NCI-H146 treated with DMSO at 0.1 percent for 48 hours (cell line): ENCODE measurements at regions not wholly inside any gene's neighbourhood (a gene's known extent, or its start where the extent isn't known, plus 50 kb on each side); places are given as distances from the start of the nearest gene placed in this dataset.

Source experiments
- DNase-seq: peaks from one replicate; lab custom pipeline; 2025; ENCODE audit not compliant: unreplicated experiment; lab: John Stamatoyannopoulos, UW

- no peak for DNase-seq
Measured at GRCh38 chr16:80489173-80489572, 51.6 kb upstream of the DYNLRB2 start.

GRCh38 chr16:80488167-80488566, 52.6 kb upstream of the DYNLRB2 start:
- DNase-seq: no peak

DNA sequence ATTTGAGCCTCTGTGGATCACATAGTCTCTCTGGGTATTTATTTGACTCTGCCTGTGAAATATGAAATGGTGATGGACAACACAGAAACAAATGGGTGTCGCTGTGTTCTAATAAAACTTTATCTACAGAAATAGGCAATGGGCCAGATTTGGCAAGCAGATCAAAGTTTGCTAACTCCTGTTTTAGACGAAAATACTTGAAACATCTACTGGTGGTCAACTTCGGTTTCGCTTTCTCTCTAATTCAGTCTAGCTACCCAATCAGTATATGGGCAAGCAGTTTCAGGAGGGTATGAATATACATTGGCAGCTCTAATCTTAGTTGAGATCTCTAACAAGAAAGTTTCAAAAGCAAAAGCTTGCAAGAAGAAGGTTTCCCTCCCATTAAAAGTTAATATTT, 60.1 kb upstream of the DYNLRB2 start:
- DNase-seq: no peak

DNA sequence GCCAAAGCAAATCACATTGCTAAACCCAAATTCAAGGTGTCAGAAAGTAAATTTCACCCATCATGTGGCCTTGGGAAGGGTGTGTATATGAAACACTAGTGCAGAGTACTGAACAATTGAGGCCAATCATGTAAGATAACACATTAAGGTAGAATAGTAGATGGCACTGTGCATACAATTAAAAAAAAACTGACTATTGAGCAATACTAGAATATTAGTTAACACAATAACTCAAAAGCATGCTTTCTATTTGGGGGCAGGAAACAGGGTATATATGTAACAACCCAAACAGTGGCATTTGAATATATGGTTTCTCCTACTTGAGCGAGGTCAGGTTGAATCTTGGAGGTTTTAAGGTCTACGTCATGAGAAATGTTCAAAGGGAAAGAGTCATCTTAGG, 63.0 kb upstream of the DYNLRB2 start:
- no peak for DNase-seq

DNA sequence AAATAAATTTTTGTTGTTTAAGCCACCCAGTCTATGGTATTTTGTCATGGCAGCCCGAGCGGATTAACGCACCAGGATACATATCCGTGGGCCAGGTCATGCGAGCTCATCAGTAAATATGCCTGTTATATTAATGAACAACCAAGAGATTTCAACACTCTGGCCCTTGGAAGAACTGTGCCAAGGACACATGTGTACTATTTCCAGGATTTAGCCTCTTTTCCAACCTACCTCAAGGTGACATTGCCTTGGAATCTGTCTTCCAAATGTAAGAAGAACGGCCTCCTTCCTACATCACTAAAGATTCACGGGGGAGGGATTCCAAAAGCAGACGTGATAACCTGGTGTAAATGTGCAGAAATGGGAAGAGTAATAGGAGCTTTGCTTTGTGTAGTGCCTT, 72.8 kb upstream of the DYNLRB2 start:
- DNase-seq: no peak

DNA sequence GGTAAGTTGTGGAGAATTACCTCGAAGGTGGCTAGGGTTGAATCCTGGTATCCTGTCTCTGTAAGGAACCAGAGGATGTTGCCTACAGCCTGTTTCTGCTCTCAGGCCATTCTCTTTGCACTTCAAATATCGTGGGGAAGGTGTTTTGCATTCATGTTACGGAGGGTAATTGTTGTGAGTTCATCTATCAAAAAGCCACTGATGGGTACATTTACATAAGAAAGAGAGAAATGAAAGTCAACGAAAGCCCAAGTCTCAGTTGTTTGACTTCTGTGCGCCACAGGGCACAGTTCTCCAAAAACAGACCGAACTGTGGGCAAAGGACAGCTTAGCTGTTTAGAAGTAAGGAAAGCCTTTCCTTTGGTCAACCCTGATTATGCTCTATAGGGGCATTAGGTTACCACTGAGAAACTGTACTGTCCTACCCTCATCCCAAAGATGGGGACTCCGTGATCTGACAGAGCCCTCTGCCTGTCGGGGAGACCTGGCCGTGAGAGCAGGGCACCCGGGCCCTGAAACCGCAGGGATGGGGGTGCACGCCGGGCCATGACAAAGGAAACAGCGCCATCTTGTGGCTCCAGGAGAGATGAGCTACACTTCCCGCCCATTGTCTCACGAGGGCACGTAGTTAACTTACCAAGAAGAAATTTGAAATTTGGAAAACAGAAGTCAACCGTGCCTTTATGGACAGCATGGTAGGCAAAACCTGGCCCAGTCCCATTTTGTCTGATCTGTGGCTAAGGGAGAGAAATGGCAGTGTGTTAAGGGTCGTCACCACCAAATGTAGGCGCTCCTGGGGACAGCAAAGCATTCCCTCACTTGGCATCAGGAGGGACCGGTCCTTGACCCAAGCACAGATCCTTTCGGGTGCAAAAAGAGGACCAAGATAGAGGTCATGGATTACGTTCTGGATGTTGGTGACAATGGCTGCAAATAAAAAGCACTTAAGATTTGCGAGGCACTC, 74.5 kb upstream of the DYNLRB2 start:
- DNase-seq: no peak

- no peak for DNase-seq
Measured at GRCh38 chr16:80463751-80464495, 76.9 kb upstream of the DYNLRB2 start.

GRCh38 chr16:80463326-80463725, 77.5 kb upstream of the DYNLRB2 start:
- DNase-seq: no peak

- no peak for DNase-seq
Measured at GRCh38 chr16:80462917-80463316, 77.9 kb upstream of the DYNLRB2 start.

DNA sequence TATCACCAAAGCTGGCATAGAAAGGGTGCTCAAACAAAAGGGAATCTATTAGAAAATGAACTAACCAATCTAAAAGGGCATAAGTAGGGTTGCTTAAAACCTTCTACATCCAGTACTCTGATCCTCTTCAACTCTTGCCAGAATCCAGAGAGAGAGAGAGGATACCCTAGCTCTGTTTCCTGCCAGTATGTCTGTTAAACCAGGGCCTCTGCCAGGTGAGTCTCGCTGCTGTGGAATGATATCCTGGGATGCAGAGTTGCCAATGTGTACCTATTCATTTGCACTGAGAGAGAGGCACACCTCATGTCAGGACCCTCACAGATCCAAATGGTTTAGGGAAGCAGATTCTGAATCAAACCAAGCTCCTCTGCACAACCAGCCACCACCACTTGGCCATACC, 79.8 kb upstream of the DYNLRB2 start:
- DNase-seq: no peak

DNA sequence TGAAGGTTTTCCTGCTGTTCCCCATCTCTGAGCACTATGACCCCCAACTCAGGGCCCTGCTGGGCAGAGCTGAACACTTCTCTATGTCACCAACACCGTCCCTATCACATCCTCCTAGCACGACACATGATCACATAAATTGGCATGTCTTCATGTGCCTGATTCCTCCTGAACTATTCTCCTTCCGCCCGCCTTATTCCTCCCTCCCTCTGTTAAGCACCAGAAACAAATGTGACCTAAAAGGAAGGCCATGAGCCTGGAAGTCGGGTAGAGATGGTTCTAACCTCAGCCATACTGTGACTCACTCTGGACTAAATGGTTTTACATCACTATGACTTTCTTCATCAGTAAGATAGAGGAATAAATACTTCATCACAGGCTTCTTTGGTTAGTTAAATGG, 80.8 kb upstream of the DYNLRB2 start:
- no peak for DNase-seq

DNA sequence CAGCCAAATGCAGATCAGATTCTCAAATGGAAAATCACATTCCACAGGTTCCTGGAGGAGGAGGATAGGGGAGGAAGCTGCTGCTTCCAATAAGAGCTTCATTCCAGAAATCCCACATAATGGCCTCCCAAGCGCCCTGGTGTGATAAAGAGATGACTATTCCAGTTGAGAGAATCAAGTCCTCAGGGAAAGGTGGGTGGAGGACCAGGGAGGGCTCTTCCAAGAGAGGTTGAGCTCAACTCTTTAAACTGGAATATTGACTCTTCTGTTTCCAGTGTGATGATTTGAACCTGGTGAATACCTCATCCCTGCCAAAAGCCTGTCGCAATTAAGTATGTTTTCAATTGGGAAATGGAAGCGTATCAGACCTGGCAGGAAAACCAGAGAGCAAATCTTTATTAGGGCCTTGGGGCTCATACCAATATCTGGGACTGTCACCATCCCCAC, 81.4 kb upstream of the DYNLRB2 start:
- DNase-seq: no peak

DNA sequence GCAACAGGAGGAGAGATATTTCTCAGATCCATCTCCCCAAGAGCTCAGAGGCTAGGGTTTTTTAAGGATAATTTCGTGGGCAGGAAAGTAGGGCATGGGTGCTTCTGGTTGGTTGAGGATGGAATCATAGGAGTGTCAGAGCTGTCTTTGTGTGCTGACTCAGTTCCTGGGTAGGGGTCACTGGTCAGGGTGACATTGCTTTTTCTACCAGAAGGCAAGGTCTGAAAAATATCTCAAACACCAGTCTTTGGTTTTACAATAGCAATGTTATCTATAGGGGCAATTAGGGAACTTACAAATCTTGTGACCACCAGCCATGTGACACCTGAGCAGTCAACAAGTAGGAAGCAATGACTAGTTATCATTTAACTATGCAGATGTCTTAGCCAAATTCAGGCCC, 82.9 kb upstream of the DYNLRB2 start:
- no peak for DNase-seq

DNA sequence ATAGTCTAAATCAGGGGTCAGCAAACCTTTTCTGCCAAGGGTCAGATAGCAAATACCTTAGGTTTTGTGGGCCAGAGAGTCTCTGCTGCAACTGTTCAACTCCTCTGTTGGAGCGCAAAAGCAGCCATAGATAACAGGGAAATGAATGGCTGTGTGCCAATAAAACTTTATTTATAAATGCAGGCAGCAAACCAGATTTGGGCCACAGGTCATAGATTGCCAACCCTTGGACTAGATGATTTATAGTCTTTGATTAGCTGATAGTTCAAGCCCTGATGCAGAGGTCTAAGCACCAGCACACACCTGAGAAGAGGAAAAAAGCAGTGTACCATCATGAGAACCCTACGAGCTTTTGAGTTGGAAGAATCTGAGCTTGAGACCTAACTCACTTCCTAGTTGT, 86.0 kb upstream of the DYNLRB2 start:
- no peak for DNase-seq

- DNase-seq: no peak
Measured at GRCh38 chr16:80449392-80449791, 91.4 kb upstream of the DYNLRB2 start.

- no peak for DNase-seq
Measured at GRCh38 chr16:80447241-80447640, 93.6 kb upstream of the DYNLRB2 start.

GRCh38 chr16:80442779-80443178, 98.0 kb upstream of the DYNLRB2 start:
- DNase-seq: no peak

DNA sequence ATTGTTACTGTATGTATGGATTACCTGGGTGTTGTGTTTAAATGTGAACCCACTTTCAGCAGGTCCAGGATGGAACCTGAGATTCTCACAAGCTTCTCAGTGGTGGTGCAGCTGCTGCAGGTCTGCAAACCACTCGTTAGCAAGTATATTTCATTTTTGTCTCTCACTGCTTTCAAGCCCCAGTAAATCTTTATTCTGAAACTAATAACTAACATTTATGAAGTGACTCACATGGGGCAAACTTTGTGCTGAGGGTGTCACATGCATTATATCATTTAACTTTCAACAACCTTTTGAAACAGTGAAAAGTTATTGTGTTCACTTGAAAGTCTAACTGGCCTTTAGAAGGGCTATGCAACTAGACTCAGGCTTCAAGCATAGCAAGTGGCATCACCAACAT, 98.9 kb upstream of the DYNLRB2 start:
- no peak for DNase-seq

GRCh38 chr16:80440667-80441066, 100.1 kb upstream of the DYNLRB2 start:
- DNase-seq: no peak

DNA sequence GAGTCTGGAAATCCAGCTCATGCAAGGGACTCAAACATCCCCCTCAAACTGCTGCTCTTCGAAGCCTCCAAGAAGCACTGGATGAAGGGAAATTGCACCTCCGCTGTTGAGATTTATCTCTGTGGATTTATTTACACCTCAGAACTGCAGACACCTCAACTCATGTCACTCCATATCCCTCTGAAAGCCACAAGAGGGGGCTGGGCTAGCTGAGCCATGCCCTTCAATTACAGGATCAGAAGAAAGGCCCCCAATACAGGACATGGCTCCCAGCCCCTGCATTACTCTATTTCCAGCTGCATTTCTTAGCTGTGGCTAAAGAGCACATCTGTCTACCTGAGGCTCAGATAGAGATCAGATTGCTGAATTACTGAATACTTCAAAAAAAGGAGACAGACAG, 103.1 kb upstream of the DYNLRB2 start:
- DNase-seq: no peak

DNA sequence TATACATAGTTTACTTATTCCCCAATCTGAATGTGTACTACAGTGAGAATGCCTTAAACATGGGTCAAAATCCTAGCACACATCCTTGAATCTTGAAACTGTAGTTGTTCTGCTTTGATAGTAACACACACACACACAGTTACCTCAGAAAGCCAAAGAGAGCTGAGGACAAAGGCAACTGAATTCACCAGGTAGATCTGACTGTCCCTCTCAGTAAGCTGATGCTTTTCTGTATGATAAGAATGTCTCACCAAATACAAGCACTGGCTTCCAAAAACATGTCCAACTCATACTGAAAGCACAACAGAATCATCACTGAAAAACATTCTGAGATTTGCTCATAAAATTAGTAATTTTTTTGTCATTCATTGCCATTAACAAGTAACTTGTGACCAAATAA, 104.3 kb upstream of the DYNLRB2 start:
- no peak for DNase-seq

DNA sequence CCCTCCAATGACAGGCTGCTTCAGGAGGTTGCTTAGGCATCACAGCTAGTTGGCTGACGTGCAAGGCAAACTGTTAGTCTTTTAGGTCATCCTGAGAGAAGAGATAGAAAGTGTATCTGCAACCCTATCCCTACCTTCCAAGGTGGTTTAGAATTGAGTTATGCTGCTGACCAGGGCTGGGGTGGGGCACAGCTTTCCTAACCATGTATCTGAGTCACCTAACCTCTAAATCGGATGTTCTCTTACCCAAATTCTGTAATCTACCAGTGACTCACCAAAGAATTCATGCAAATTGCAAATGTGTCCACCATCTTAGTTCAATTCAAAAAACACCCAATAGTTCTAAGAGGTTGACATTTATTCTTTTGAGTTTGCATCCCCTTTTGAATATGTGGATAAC, 107.2 kb upstream of the DYNLRB2 start:
- no peak for DNase-seq
